Fibroblast of upper back skin (primary cell): ENCODE measurements at regions not wholly inside any gene's neighbourhood (a gene's known extent, or its start where the extent isn't known, plus 50 kb on each side); places are given as distances from the start of the nearest gene placed in this dataset.

Source experiments
- DNase-seq: peaks from one replicate; pipeline ENCODE4 v3.0.0-alpha.2; 2013

- no peak for DNase-seq
Measured at GRCh38 chr7:84281518-84281917, 86.9 kb upstream of the SEMA3A start.

DNA sequence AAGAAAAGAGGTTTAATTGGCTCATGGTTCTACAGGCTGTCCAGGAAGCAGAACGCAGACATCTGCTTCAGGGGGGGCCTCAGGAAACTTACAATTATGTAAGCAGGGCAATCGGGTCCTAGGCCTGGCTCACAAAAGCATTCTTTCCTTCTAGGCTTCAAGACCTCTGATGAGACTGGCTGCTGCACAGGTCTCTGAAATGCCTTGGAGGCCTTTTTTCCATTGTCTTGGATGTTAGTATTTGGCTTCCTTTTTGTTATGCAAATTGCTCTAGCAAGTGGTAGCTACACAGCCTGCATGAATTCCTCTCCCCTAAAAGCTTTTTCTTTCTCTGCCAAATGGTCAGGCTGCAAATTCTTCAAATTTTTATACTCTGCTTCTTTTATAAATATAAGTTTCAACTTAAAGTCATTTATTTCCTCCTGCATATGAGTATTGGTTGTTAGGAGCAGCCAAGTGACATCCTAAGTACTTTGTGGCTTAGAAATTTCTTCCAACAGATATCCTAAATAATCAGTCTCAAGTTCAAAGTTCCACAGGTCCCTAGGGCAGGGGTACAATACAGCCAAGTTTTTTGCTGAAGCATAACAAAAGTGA is 83.1 kb upstream of the SEMA3A start:
- peak; percentile 48 for DNase-seq

DNA sequence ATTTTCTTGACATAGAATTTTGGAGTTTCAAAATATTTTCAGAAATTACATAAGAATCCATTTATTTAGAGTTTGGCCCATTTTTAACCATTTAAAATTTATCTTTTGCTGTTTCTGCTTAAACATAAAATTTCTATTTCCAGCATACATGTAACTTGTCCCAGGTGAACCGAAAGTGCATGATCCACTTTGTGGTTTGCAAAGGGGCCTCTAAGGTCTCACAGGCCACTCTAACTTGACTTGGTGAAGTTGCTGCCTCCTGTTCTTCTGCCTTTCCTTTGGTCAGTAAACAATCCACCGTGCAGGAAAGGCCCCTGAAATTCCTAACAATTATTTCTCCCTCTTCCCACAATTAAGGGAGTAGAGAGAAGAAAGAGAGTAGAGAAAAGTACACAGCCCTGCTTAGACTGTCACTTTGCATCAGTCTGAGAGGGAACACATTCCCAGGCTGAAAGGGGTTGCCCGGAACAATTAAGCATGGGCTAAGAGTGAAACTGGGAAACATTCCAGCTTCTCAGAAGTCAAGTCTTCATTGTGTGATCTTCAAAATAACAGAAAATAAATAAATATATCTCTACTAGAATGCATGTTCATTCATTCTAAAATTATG is 79.5 kb upstream of the SEMA3A start:
- DNase-seq = no peak

GRCh38 chr7:84271543-84271942 is 77.0 kb upstream of the SEMA3A start:
- DNase-seq = no peak

DNA sequence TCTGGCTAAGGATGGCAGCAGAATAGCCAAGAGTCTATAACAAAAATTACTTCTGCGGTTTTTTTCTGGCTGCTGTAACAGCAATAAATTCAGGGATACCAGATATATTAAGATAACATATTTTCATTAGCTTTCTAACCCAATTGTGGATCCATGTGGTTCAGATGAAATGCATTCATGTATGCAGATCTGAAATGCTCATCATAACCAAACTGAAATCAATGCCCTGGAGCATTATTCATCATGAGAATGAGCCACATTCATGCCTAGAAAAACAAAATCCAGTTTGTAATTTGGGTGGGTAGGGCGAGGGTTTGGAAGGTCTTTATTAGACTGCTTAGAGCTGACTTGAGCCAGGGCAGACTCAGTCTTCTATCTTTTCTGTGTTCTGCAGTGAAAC is 69.8 kb upstream of the SEMA3A start:
- peak; percentile 46 for DNase-seq

DNA sequence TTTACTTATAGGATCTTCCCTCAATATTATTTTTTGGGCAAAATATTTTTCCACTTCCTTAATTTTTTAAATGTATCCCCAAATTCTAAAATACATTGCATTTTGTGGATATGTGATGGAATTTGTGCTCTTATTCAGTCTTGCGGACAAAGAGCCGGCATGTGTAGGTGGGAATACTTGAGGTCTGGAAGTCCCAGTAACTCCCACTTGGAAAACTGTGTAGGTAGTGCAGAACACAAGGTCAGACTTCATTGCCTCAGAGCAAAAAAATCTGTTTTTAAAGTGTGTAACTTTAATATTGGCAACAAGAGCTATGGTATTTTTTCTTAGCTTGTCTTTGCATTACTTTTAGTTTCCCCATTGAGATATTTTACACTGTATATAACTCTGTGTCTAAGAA is 68.5 kb upstream of the SEMA3A start:
- DNase-seq = no peak

GRCh38 chr7:84261509-84261908 is 66.9 kb upstream of the SEMA3A start:
- no peak for DNase-seq

GRCh38 chr7:84258628-84259027 is 64.0 kb upstream of the SEMA3A start:
- DNase-seq = peak; percentile 91

- DNase-seq = no peak
Measured at GRCh38 chr7:84256571-84256971, 62.0 kb upstream of the SEMA3A start.

GRCh38 chr7:84251277-84251781 is 56.7 kb upstream of the SEMA3A start:
- DNase-seq = peak; percentile 95

DNA sequence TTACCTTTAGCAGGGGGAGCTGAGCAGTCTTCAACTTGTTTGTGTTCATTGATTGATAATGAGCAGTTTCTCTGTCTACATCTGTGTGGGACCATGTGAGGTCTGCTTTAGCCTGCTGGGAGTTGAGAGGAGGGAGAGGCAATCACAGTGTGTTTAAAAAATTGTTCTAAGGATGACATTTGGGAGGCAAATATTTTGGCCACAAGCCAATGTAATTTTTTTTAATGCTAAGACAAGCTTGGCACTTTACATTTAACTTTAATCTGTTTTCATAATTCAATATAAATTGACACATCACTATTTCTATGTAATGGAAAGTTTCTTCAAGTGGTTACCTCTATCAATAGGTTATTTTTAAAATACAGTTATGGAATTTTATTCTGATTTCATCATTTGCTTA is 55.9 kb upstream of the SEMA3A start:
- DNase-seq = no peak

- no peak for DNase-seq
Measured at GRCh38 chr7:84249656-84250055, 55.1 kb upstream of the SEMA3A start.

DNA sequence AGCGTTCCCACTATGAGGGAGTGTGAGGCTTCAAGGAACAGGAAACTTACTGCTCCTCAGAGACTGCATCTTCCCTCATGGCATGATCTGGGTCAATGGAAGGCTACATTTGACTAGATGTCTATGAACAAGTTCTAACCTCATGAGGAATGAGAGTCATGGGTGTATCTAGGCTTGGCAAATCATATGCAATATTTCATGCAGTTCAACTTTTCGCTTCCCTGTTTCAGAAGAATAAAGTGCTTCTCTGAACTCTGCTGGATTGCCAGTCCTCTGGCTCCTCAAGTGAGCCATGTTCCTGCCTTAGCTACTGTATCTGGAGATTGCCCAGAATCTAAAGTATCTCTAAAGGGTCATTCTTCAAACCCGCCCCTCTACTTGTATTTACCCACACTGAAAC is 54.3 kb upstream of the SEMA3A start:
- DNase-seq = no peak

GRCh38 chr7:84248267-84248666 is 53.7 kb upstream of the SEMA3A start:
- peak; percentile 41 for DNase-seq

GRCh38 chr7:84247591-84247990 is 53.0 kb upstream of the SEMA3A start:
- peak; percentile 79 for DNase-seq

- DNase-seq = no peak
Measured at GRCh38 chr7:84245835-84246234, 51.2 kb upstream of the SEMA3A start.
